SK-N-SH treated with all-trans-retinoic acid at 6 μM for 48 hours (cell line): ENCODE measurements at regions not wholly inside any gene's neighbourhood (a gene's known extent, or its start where the extent isn't known, plus 50 kb on each side); places are given as distances from the start of the nearest gene placed in this dataset.

Source experiments
- ATAC-seq: fragments of 200-7000 bp; cut with Tn5 transposase; 3 replicates; pipeline ENCODE4 v1.9.1; 2020; ENCODE audit warnings: mild to moderate bottlenecking, moderate library complexity
- ARNTL ChIP-seq: fragments of 450-650 bp; formaldehyde crosslinking; IDR thresholded peaks from 2 replicates; pipeline ENCODE4 v1.5.0; 2020; ENCODE audit warnings: low read depth, mild to moderate bottlenecking, moderate library complexity, borderline replicate concordance
- BACH2 ChIP-seq: fragments of 250-450 bp; sonication (Bioruptor Pico); IDR thresholded peaks from 2 replicates; pipeline ENCODE4 v1.9.0; 2021; ENCODE audit warnings: mild to moderate bottlenecking, borderline replicate concordance
- GLIS3 ChIP-seq: fragments of 250-450 bp; sonication (Bioruptor Pico); IDR thresholded peaks from 2 replicates; pipeline ENCODE4 v1.5.0; 2020; ENCODE audit warnings: mild to moderate bottlenecking, moderate library complexity
- ISL1 ChIP-seq: fragments of 250-450 bp; sonication (Bioruptor Pico); IDR thresholded peaks from 2 replicates; pipeline ENCODE4 v2.1.2; 2022; ENCODE audit warnings: mild to moderate bottlenecking, moderate library complexity
- OSR1 ChIP-seq: fragments of 250-450 bp; sonication (Bioruptor Pico); IDR thresholded peaks from 2 replicates; pipeline ENCODE4 v1.8.0; 2022; ENCODE audit warnings: moderate library complexity, mild to moderate bottlenecking, inconsistent platforms
- PATZ1 ChIP-seq: fragments of 250-450 bp; sonication (Bioruptor Pico); IDR thresholded peaks from 2 replicates; pipeline ENCODE4 v1.8.0; 2020; ENCODE audit warnings: mild to moderate bottlenecking, moderate library complexity, borderline replicate concordance
- POU6F1 ChIP-seq: fragments of 250-450 bp; sonication (Bioruptor Pico); IDR thresholded peaks from 2 replicates; pipeline ENCODE4 v1.8.0; 2021; ENCODE audit warnings: low read depth, mild to moderate bottlenecking, moderate library complexity, borderline replicate concordance
- RARB ChIP-seq: fragments of 250-450 bp; sonication (Bioruptor Pico); IDR thresholded peaks from 2 replicates; pipeline ENCODE4 v1.8.0; 2021; ENCODE audit warnings: mild to moderate bottlenecking, moderate library complexity
- SNAI2 ChIP-seq: fragments of 250-450 bp; sonication (Bioruptor Pico); IDR thresholded peaks from 2 replicates; pipeline ENCODE4 v1.5.0; 2020; ENCODE audit warnings: mild to moderate bottlenecking, moderate library complexity
- TCF4 ChIP-seq: fragments of 250-450 bp; sonication (Bioruptor Pico); IDR thresholded peaks from 2 replicates; pipeline ENCODE4 v1.8.0; 2021; ENCODE audit warnings: mild to moderate bottlenecking, moderate library complexity, borderline replicate concordance
- TOX ChIP-seq: fragments of 250-450 bp; sonication (Bioruptor Pico); IDR thresholded peaks from 2 replicates; pipeline ENCODE4 v1.8.0; 2021; ENCODE audit warnings: mild to moderate bottlenecking, moderate library complexity, borderline replicate concordance
- TSHZ2 ChIP-seq: fragments of 250-450 bp; sonication (Bioruptor Pico); IDR thresholded peaks from 2 replicates; pipeline ENCODE4 v1.5.0; 2020; ENCODE audit warnings: mild to moderate bottlenecking, moderate library complexity
- ZC3H10 ChIP-seq: fragments of 250-450 bp; sonication (Bioruptor Pico); IDR thresholded peaks from 2 replicates; pipeline ENCODE4 v1.5.1; 2021; ENCODE audit warnings: mild to moderate bottlenecking, moderate library complexity
- ZFP30 ChIP-seq: fragments of 450-650 bp; formaldehyde crosslinking; IDR thresholded peaks from 2 replicates; pipeline ENCODE4 v1.5.0; 2022; ENCODE audit warnings: mild to moderate bottlenecking, moderate library complexity
- ZNF70 ChIP-seq: fragments of 450-650 bp; formaldehyde crosslinking; IDR thresholded peaks from 2 replicates; pipeline ENCODE4 v1.5.0; 2020; ENCODE audit warnings: mild to moderate bottlenecking, moderate library complexity
- ZNF8 ChIP-seq: fragments of 450-650 bp; formaldehyde crosslinking; IDR thresholded peaks from 2 replicates; pipeline ENCODE4 v1.5.0; 2020; ENCODE audit warnings: mild to moderate bottlenecking, moderate library complexity
- TF ChIP-seq, protein P1 (sequence below): fragments of 250-450 bp; sonication (Bioruptor Pico); IDR thresholded peaks from 2 replicates; pipeline ENCODE4 v1.5.1; 2021; ENCODE audit warnings: mild to moderate bottlenecking, moderate library complexity
- TF ChIP-seq, protein P2 (sequence below): fragments of 250-450 bp; sonication (Bioruptor Pico); IDR thresholded peaks from 2 replicates; pipeline ENCODE4 v1.5.1; 2020; ENCODE audit warnings: low read depth, mild to moderate bottlenecking, moderate library complexity

DNA sequence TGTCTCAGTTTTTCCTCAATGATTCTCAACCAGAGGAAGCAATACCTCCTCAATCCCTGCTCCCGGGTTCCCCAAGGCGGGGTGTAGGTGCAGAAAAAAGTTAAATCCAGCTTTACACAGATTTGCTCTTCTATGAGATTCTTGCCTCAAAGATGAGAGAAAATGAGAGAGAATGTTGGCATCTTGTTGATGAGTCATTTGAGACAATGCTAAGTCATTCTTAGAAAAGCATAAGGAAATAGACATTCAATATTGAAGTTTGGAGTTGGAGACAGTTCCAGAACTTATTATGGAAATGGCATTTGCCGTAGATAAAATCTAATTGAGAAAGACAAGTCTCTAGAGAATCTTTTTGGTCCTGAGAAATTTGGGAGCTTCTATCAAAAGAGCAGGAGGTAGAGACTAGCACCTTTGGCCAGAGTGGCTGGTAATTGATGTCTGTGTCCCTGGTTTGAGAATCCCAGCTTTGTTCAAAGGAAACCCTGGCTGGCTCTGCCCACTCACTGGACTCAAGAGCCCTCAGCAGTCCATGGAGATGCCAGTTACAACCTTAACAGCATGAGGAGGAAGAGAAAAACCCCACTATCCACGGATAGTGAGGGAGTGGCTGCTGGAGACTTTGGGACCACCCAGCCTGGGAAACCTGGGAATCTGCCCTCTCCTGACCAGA, 181.2 kb downstream of the FAM124B start:
- TF ChIP-seq ZC3H10 (CRISPR knock-in tag): no peak
- TF ChIP-seq ISL1 (CRISPR knock-in tag): 0 out of 2 replicates have a peak, but pooled peaks have one; percentile 14

GRCh38 chr2:224219781-224220180, 180.7 kb upstream of the SERPINE2 start:
- no peak for ATAC-seq
- no peak for TF ChIP-seq ISL1 (CRISPR knock-in tag)
- no peak for TF ChIP-seq ZFP30 (CRISPR knock-in tag)
- TF ChIP-seq GLIS3 (CRISPR knock-in tag): no peak
- TF ChIP-seq RARB: no peak
- TF ChIP-seq OSR1 (CRISPR knock-in tag): no peak
- TF ChIP-seq ZNF70: no peak
- no peak for TF ChIP-seq BACH2
- no peak for TF ChIP-seq TSHZ2 (CRISPR knock-in tag)

More for the DNA sequence above, 181.2 kb downstream of the FAM124B start:
- peak; percentile 53 for ATAC-seq

GRCh38 chr2:224217962-224218347, 178.9 kb upstream of the SERPINE2 start:
- TF ChIP-seq PATZ1 (CRISPR knock-in tag): no peak
- TF ChIP-seq SNAI2 (CRISPR knock-in tag): no peak
- no peak for TF ChIP-seq GLIS3 (CRISPR knock-in tag)
- TF ChIP-seq ARNTL (CRISPR knock-in tag): no peak
- TF ChIP-seq, protein P1, sequence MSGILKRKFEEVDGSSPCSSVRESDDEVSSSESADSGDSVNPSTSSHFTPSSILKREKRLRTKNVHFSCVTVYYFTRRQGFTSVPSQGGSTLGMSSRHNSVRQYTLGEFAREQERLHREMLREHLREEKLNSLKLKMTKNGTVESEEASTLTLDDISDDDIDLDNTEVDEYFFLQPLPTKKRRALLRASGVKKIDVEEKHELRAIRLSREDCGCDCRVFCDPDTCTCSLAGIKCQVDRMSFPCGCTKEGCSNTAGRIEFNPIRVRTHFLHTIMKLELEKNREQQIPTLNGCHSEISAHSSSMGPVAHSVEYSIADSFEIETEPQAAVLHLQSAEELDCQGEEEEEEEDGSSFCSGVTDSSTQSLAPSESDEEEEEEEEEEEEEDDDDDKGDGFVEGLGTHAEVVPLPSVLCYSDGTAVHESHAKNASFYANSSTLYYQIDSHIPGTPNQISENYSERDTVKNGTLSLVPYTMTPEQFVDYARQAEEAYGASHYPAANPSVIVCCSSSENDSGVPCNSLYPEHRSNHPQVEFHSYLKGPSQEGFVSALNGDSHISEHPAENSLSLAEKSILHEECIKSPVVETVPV (CRISPR knock-in tag): no peak
- TF ChIP-seq BACH2: no peak
- TF ChIP-seq POU6F1 (CRISPR knock-in tag): no peak
- no peak for TF ChIP-seq ZFP30 (CRISPR knock-in tag)
- no peak for TF ChIP-seq ZC3H10 (CRISPR knock-in tag)
- TF ChIP-seq TOX (CRISPR knock-in tag): no peak
- no peak for TF ChIP-seq ZNF8
- no peak for TF ChIP-seq TCF4 (CRISPR knock-in tag)
- TF ChIP-seq TSHZ2 (CRISPR knock-in tag): no peak
- TF ChIP-seq, protein P2, sequence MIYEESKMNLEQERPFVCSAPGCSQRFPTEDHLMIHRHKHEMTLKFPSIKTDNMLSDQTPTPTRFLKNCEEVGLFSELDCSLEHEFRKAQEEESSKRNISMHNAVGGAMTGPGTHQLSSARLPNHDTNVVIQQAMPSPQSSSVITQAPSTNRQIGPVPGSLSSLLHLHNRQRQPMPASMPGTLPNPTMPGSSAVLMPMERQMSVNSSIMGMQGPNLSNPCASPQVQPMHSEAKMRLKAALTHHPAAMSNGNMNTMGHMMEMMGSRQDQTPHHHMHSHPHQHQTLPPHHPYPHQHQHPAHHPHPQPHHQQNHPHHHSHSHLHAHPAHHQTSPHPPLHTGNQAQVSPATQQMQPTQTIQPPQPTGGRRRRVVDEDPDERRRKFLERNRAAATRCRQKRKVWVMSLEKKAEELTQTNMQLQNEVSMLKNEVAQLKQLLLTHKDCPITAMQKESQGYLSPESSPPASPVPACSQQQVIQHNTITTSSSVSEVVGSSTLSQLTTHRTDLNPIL (CRISPR knock-in tag): no peak
- TF ChIP-seq, all 23 proteins: peak for 0
- no peak for ATAC-seq
